Motor neuron (in vitro differentiated cells): ENCODE measurements at regions not wholly inside any gene's neighbourhood (a gene's known extent, or its start where the extent isn't known, plus 50 kb on each side); places are given as distances from the start of the nearest gene placed in this dataset.
A peak's percentile ranks its signal among the peaks of the same experiment; 100 is the strongest.

Experiments
- ATAC-seq, 8 experiments: fragments of 200-7000 bp; cut with Tn5 transposase; replicated peaks in 6 of 8; 2 replicates each; pipeline ENCODE4 v1.8.0; 2021; ENCODE audit warnings: mild to moderate bottlenecking in 8 of 8, moderate library complexity in 8 of 8
- H3K27ac ChIP-seq, 2 donors: fragments of 250-450 bp; sonication (Bioruptor Pico); 2 replicates each; pipeline ENCODE4 v1.9.0; 2021; ENCODE audit warnings: antibody characterized with exemption in 2 of 2, mild to moderate bottlenecking in 2 of 2, moderate library complexity in 1 of 2
- H3K4me1 ChIP-seq, 2 donors: fragments of 250-450 bp; sonication (Bioruptor Pico); replicated peaks in 1 of 2; 2 replicates each; pipeline ENCODE4 v1.6.1; 2021; ENCODE audit warnings: antibody characterized with exemption in 2 of 2, mild to moderate bottlenecking in 2 of 2, moderate library complexity in 1 of 2
- H3K4me3 ChIP-seq, 5 donors: fragments of 250-450 bp; sonication (Bioruptor Pico); 2 replicates each; pipeline ENCODE4 v1.9.0; 2021; ENCODE audit warnings: antibody characterized with exemption in 5 of 5, mild to moderate bottlenecking in 5 of 5, moderate library complexity in 4 of 5
- WGBS, 10 experiments: fragments of 450-650 bp; shearing (Covaris generic); methylation state at CpG; one replicate each; pipeline ENCODE4 v1.0.0; 2022; 5-methylcytosine and 5-hydroxymethylcytosine counted together
- in situ Hi-C, 9 experiments: fragments of 400-800 bp; cut with MboI; loops; one replicate each; pipeline ENCODE4 v1.15.0; 2021; ENCODE audit warnings: low sequenced_read_pairs in 9 of 9, low pct_unique_long_range_greater_than_20kb in 2 of 9; ENCODE audit not compliant: unreplicated experiment in 9 of 9

DNA sequence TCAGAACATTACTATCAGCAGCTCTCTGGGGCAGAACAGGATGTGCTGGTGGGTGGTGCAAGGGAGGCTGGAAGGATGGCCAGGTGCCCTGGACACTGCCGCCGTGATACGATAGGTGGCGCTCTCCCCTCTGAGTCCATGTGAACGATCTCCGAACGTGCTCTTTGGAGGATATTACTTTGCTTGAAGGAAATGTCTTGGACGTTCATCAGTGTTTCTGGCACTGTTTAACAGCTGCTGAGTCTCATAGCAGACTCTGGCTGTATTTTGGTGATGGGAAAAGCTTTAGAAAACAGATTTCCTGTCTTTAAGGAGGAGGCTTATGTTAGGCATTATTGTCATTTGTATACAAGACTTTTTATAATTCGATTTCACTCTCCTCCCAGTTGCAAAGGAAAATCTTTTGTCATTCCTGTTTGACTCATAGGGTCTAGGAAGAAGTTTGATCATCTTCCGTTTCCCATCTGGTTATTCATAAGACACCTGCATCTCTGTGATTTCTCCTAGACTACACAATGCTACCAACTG is 386.2 kb upstream of the ADGRL2 start:
- ATAC-seq, result peak; percentile 73 to 80 (median 75)
- WGBS, 10 experiments, result 0 to 61% (median 23%) methylated on average over 1 to 10 of the region's 10 CpGs
- Histone ChIP-seq H3K4me3 (no peak overlapping the region), H3K27ac (peak overlapping the region in 1 of 2 donors; percentile 39), H3K4me1 (peaks cover 15 to 21% of the 10 kb centered on the region in 2 donors)
- in situ Hi-C loops, result no loop called here

DNA sequence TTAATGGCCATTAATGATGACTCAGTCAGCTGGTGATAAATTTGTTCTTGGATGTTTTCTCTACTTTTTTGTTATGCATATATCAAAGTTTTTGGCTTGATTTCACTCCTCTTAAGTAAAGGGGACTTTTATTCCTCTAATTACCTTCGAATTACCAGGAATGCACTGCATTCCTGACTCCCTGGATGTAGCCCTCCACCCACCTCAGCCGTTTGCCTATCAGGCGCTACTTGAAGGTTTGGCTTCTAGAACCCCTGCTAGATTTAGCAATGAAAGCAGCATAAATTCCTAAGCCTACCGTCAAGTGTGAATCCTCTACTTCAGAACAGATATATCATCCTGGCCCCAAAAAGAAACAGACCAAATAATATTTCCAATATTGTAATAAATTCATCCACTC is 387.8 kb upstream of the ADGRL2 start:
- in situ Hi-C loops, result no loop called here
- Histone ChIP-seq H3K4me3 (no peak overlapping the region), H3K4me1 (peaks cover 27 to 37% of the 10 kb centered on the region in 2 donors), H3K27ac (no peak overlapping the region)
- WGBS, 10 experiments, result 0 to 74% (median 59%) methylated on average over 3 to 4 of the region's 4 CpGs
- ATAC-seq, result no peak

DNA sequence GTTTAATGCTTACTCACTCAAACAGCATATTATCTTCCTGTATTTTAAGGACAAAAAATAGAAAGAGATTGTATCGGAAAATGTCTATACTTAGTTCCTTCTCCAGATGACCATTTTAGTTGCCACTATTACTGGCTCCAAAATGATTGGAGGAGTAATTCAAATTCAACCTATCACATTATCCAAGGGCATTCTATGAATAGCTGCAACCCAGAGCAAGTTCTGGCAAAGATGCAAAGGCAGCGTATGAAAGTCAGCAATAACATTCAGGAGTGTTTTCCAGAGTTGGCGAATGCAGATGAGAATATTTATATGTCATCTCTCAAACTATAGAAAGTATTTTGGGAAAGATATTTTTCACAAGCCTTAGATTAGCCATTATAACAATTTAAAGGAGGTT is 389.8 kb upstream of the ADGRL2 start:
- in situ Hi-C loops, result no loop called here
- WGBS, 10 experiments, result 53 to 100% (median 94%) methylated on average over 1 to 3 of the region's 3 CpGs; no CpG with 5 or more reads in 1 of the 10 experiments
- Histone ChIP-seq H3K4me1 (peaks cover 47 to 57% of the 10 kb centered on the region in 2 donors), H3K4me3 (no peak overlapping the region), H3K27ac (no peak overlapping the region)
- no peak for ATAC-seq

DNA sequence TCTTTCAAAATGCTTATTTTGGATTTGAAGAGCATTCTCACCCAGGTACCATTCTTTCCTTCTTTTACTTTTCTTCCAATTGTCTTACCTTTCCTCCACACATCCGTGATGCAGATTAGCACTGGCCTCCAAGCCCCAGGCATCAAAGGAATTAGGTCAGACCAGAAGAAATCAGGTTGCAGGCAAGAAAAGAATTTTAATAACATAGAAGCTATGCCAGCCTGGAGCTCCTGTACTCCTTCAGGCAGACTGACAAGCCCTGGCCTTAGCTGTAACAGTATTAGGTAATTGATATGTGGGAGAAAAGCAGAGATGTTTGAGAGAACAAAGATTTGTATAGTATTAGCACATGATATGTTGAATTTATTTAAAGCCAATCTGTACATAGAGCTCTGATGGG is 390.4 kb upstream of the ADGRL2 start:
- in situ Hi-C loops, result no loop called here
- no peak overlapping the region for H3K4me3 ChIP-seq
- peaks cover 47 to 57% of the 10 kb centered on the region in 2 donors for H3K4me1 ChIP-seq
- ATAC-seq, result peak in 3 of 8 experiments; percentile 17 to 35 (median 18)
- WGBS, 10 experiments, result 0 to 71% (median 38%) methylated on average over 1 of the region's 1 CpG
- H3K27ac ChIP-seq, result no peak overlapping the region

DNA sequence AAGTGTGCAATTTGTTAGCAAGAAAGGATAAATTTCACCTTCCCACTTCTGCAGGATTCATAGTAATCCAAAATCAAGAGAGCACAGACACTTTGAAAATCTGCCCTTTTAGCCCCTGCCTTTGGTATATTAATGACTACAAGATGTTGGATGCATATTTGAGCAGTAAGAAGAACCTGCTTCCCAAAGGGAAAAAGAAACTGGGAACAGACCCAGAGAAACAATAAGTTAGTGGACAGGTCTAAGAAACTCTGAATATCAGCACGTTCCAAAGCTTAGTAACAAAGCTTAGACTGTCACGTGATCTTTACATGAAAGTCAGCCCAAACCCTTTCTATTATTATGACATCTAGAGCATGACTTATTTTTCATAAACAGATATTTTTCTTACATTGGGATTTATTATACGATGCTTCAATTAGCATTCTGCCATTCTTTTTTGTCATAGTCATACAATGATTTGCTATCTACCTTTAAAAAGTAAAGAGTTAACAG is 390.9 kb upstream of the ADGRL2 start:
- no peak for ATAC-seq
- WGBS, 10 experiments, result 27 to 100% (median 80%) methylated on average over 1 to 3 of the region's 3 CpGs

DNA sequence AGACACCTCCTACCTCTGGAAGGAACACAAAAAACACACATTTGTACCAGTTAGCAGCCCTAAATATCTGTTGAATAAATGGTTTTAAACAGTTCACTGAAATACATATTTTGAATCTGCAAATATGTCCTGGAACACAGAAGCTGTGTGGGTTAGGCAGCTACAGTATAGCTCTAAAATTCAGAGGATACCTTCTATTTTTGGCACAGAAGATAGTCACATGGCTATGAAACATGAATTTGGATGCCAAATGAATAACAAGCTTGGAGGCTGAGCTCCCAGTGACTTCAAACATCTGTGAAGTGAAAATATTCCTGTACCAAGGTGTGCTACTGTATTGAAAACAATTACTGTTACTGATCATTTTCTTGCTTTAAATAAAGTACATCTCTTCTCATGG is 391.5 kb upstream of the ADGRL2 start:
- no peak overlapping the region for H3K27ac ChIP-seq
- peaks cover 44 to 52% of the 10 kb centered on the region in 2 donors for H3K4me1 ChIP-seq
- in situ Hi-C loops, result no loop called here
- H3K4me3 ChIP-seq, result no peak overlapping the region
- ATAC-seq, result peak in 3 of 8 experiments; percentile 14 to 42 (median 35)

More for the DNA sequence above, 390.9 kb upstream of the ADGRL2 start:
- peaks cover 47 to 55% of the 10 kb centered on the region in 2 donors for H3K4me1 ChIP-seq
- in situ Hi-C loops, result no loop called here
- no peak overlapping the region for H3K4me3 ChIP-seq
- H3K27ac ChIP-seq, result no peak overlapping the region

DNA sequence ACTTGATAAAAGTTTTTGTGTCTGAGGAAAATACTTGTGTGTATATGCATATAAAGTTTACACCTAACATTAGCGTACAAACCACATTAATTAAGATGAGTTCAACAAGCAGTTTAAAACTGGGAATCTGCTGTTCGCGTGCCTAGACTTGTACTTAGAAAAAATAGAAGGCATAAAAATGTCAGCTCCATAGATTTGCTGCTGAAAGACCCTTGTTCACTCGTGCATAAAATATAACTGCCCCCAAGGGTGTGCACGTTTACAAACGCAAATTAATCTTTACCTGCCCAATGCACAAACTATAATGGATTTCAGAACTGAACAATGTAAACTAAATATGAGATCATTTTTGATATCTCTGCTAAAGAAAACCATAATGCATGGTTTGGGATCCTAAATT is 392.3 kb upstream of the ADGRL2 start:
- in situ Hi-C loops, result no loop called here
- WGBS, 10 experiments, result 43 to 100% (median 62%) methylated on average over 1 to 6 of the region's 6 CpGs
- H3K4me1 ChIP-seq, result peaks cover 41 to 52% of the 10 kb centered on the region in 2 donors

DNA sequence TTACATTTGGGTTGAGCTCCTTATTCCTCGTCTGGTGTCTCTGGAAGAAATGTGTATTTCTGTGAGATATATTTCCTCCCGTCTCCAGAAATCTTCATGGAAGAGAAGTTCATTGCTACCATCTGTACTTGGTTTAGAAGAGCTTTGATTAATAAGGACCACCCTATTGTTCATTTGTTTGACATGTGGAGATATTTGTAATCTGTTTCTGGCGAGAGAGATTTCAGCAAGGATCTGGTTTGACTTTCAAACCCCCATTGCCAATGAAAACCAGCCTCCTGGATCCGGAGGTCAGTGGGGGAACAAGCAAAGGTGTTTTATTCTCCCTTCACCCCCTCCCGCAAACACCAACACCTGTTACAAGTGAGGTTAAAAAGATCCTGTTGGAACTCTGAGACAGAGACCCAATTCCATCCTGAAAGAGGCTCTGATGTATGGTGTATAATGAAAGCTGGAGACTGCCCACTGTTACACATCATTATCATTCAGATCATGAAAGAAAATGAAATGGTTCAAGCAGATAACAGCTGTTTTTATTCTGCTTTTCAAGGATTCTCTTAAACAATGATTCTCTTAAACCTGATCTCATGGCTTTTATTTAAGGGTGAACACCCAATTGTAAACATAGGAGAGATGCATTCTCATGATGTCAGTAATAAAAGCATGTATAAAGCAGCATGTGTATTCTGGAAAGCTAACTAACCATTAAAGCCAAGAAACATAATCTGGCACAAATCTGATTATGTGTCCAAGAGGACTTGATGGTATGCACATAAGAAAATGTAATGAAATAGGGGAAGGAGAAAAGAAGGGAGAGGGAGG is 393.5 kb upstream of the ADGRL2 start:
- peak in 6 of 8 experiments; percentile 39 to 80 (median 63) for ATAC-seq
- Histone ChIP-seq H3K27ac (peak overlapping the region; percentile 13 to 42), H3K4me1 (peaks cover 41 to 52% of the 10 kb centered on the region in 2 donors), H3K4me3 (no peak overlapping the region)
- WGBS, 10 experiments, result 0 to 71% (median 46%) methylated on average over 1 to 5 of the region's 5 CpGs
- in situ Hi-C loops, result no loop called here

More for the DNA sequence above, 392.3 kb upstream of the ADGRL2 start:
- no peak overlapping the region for H3K27ac ChIP-seq
- peak in 3 of 8 experiments; percentile 27 to 73 (median 50) for ATAC-seq
- no peak overlapping the region for H3K4me3 ChIP-seq

DNA sequence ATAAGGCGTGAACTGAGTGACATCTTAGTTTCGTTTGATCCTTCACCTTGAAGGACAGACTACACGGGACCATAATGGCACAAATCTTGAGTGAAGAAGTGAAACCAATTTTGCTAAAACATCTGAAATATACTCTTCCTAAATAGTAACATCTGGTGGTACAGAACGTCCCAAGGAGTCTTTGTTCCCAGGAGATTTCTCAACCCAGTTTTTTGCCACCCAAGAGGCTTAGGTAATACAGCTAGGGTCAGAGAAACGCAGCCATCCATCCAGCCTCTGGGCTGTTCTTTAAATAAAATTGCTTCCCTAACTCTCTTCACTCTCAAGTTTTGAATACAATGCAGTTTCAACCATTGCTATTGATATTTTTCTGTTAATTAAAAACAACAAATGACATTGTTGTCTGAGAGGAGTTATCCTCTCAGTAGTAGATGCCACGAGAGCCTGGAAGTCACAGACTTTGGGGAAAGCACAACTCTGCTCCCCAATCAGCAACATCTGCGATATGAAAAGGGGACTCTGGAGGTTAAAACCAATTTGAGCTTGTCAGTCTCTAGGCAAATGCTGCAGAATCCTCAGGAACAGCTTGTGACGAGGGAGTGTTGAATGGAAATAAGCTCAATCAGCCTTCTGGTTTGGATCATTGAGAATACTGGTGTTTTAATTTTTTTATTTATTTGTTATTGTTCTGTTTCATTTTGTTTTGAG is 394.3 kb upstream of the ADGRL2 start:
- H3K4me3 ChIP-seq, result no peak overlapping the region
- peaks cover 41 to 52% of the 10 kb centered on the region in 2 donors for H3K4me1 ChIP-seq
- WGBS, 10 experiments, result 8 to 100% (median 73%) methylated on average over 1 to 8 of the region's 8 CpGs
- no peak for ATAC-seq
- in situ Hi-C loops, result no loop called here
- H3K27ac ChIP-seq, result no peak overlapping the region

DNA sequence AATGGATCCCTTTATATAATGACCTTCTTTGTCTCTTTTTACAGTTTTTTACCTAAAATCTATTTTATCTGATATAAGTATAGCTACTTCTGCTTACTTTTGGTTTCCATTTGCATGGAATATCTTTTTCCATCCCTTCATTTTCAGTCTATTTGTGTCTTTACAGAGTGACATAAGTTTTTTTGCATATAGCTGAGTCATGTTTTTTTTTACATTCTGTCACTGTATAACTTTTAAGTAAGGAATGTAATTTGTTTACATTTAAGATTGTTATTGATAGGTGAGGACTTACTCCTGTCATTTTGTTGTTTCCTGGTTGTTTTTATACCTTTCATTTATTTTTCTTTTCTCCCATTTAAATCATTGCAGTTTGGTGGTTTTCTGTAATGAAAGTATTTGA is 402.7 kb upstream of the ADGRL2 start:
- Histone ChIP-seq H3K4me1 (no peaks in the 10 kb centered on the region), H3K4me3 (no peak overlapping the region), H3K27ac (no peak overlapping the region)
- in situ Hi-C loops, result no loop called here
- ATAC-seq, result no peak

DNA sequence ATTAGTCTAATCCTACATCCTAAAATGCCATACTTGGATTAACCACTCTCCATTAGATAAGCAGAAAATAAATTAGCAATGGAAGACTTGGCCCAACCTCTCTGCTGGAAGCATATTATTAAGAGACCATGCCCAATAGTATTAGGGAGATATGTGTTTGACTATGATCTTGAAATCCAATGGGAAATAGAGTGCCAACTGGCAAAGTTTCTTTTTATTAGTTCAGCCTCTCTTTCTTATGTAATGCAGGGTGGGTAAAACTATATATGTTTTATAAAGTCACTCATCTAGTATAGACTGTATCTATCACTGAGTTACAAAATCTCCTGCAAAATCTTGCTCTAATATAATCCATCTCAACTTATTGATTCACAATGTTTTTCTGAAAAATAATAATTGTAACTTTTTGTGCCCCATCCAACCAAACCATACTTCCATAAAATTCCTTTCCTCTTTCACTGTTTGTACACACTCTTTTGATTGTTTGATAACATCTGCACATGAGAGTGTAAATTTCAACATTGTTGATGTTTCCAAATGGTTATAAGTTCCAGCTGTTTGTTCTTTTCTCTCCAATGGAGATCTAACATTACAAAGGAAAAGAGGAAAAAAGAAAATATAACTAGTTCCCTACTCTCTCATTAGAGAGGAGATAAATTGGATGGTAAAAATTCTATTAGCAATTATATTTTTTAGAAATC is 408.1 kb upstream of the ADGRL2 start:
- Histone ChIP-seq H3K4me3 (no peak overlapping the region), H3K4me1 (peaks cover 4 to 8% of the 10 kb centered on the region in 2 donors), H3K27ac (no peak overlapping the region)
- no peak for ATAC-seq
- in situ Hi-C loops, result no loop called here

DNA sequence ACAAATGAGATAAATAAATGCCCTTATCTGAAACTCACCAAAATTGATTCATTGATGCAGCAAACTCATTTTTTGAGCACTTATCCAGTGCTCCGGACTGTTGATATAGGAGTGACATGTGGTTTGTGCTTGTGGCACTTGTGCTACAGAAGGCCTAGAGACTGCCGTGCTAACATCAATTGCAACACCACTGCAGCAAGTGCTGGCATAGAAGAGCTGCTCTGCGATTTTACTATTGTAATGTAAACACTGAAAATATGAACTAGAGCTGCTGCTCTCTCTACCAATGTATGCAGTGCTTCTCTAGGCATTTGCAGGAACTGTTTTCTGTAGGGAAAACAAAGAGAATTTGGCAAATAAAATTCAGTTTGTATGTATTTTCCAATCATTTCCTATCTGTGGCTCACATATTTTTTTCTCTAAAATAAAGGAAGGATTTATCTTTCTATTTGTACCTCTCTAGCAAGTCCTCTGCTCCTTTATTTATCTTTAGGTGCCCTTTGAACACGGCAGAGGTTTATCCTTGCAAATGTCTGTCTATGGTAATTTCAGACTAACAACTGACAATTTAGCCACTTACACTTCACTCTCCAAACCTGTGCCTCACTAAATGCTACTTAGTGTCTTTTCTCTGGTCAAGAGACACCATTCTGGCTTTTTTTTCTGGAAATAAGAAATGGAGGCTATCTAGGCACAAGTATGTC is 409.5 kb upstream of the ADGRL2 start:
- 21 to 79% (median 57%) methylated on average over 3 to 4 of the region's 4 CpGs for WGBS, 10 experiments
- H3K4me3 ChIP-seq, result no peak overlapping the region
- H3K27ac ChIP-seq, result no peak overlapping the region
- H3K4me1 ChIP-seq, result peaks cover 4 to 8% of the 10 kb centered on the region in 2 donors
- ATAC-seq, result peak in 5 of 8 experiments; percentile 35 to 73 (median 64)
- in situ Hi-C loops, result no loop called here
